WTC11 (cell line): ENCODE measurements at regions not wholly inside any gene's neighbourhood (a gene's known extent, or its start where the extent isn't known, plus 50 kb on each side); places are given as distances from the start of the nearest gene placed in this dataset.

Experiments used
- ATAC-seq: fragments of 200-7000 bp; cut with Tn5 transposase; 2 replicates; pipeline ENCODE4 v1.10.0; 2021; ENCODE audit warnings: mild to moderate bottlenecking, moderate library complexity
- CTCF ChIA-PET: fragments of 300-600 bp; sonication (Branson Sonifier 250); formaldehyde crosslinking; loops from one replicate; lab custom pipeline; 2021; ENCODE audit warnings: antibody characterized with exemption; lab: Charles Lee
- POLR2A ChIA-PET: fragments of 350-600 bp; sonication (Branson Sonifier 250); formaldehyde crosslinking; loops from one replicate; lab custom pipeline; 2021; ENCODE audit warnings: antibody characterized with exemption; lab: Charles Lee
- DNase-seq: peaks from one replicate; pipeline ENCODE4 v3.0.0; 2021; ENCODE audit warnings: low spot score
- H3K27ac Mint-ChIP-seq: 2 replicates; pipeline ENCODE4 v1.8.0; 2021; ENCODE audit warnings: mixed read lengths
- H3K27me3 Mint-ChIP-seq: 2 replicates; pipeline ENCODE4 v1.8.0; 2021; ENCODE audit warnings: low read depth, mild to moderate bottlenecking, moderate library complexity, mixed read lengths
- H3K36me3 Mint-ChIP-seq: 2 replicates; pipeline ENCODE4 v1.8.0; 2021; ENCODE audit warnings: mixed read lengths
- H3K4me1 Mint-ChIP-seq: 2 replicates; pipeline ENCODE4 v1.8.0; 2022; ENCODE audit warnings: mixed read lengths
- H3K4me3 Mint-ChIP-seq: 2 replicates; pipeline ENCODE4 v1.8.0; 2021; ENCODE audit warnings: mild to moderate bottlenecking, moderate library complexity, mixed read lengths
- H3K9me3 Mint-ChIP-seq: 2 replicates; pipeline ENCODE4 v1.8.0; 2021; ENCODE audit warnings: mixed read lengths
- AFF4 ChIP-seq: sonication (generic); formaldehyde crosslinking; IDR thresholded peaks from 2 replicates; pipeline ENCODE4 v1.8.1; 2023; ENCODE audit warnings: mild to moderate bottlenecking, missing genetic modification reagents, borderline replicate concordance
- AR ChIP-seq: fragments of 250-450 bp; sonication (Bioruptor Pico); IDR thresholded peaks from 2 replicates; pipeline ENCODE4 v1.9.0; 2021; ENCODE audit warnings: mild to moderate bottlenecking
- E2F5 ChIP-seq: sonication (generic); formaldehyde crosslinking; IDR thresholded peaks from 2 replicates; pipeline ENCODE4 v1.8.1; 2022; ENCODE audit warnings: mild to moderate bottlenecking, moderate library complexity, missing genetic modification reagents
- ELF4 ChIP-seq: sonication (generic); formaldehyde crosslinking; IDR thresholded peaks from 2 replicates; pipeline ENCODE4 v1.8.1; 2022; ENCODE audit warnings: low read depth, mild to moderate bottlenecking, moderate library complexity, missing genetic modification reagents
- FOXK1 ChIP-seq: sonication (generic); formaldehyde crosslinking; IDR thresholded peaks from 2 replicates; pipeline ENCODE4 v1.8.0; 2022; ENCODE audit warnings: mild to moderate bottlenecking, moderate library complexity, missing genetic modification reagents
- HMGXB4 ChIP-seq: sonication (generic); formaldehyde crosslinking; IDR thresholded peaks from 2 replicates; pipeline ENCODE4 v1.8.1; 2023; ENCODE audit warnings: mild to moderate bottlenecking, moderate library complexity, missing genetic modification reagents
- JUN ChIP-seq: sonication (generic); formaldehyde crosslinking; IDR thresholded peaks from 2 replicates; pipeline ENCODE4 v1.8.0; 2023; ENCODE audit warnings: mild to moderate bottlenecking, missing genetic modification reagents
- NR1H2 ChIP-seq: sonication (generic); formaldehyde crosslinking; IDR thresholded peaks from 2 replicates; pipeline ENCODE4 v1.9.0; 2021; ENCODE audit warnings: mild to moderate bottlenecking, moderate library complexity, missing genetic modification reagents
- OVOL2 ChIP-seq: fragments of 250-450 bp; sonication (Bioruptor Pico); IDR thresholded peaks from 2 replicates; pipeline ENCODE4 v1.9.0; 2021; ENCODE audit warnings: mild to moderate bottlenecking, borderline replicate concordance
- PRRX2 ChIP-seq: fragments of 250-450 bp; sonication (Bioruptor Pico); IDR thresholded peaks from 2 replicates; pipeline ENCODE4 v1.8.0; 2021; ENCODE audit warnings: mild to moderate bottlenecking
- SP1 ChIP-seq: sonication (generic); formaldehyde crosslinking; conservative IDR thresholded peaks from 2 replicates; pipeline ENCODE4 v1.8.1; 2022; ENCODE audit warnings: missing genetic modification reagents
- TP53 ChIP-seq: sonication (generic); formaldehyde crosslinking; IDR thresholded peaks from 2 replicates; pipeline ENCODE4 v1.8.1; 2023; ENCODE audit warnings: mild to moderate bottlenecking, missing genetic modification reagents
- ZBTB21 ChIP-seq: sonication (generic); formaldehyde crosslinking; IDR thresholded peaks from 2 replicates; pipeline ENCODE4 v1.8.1; 2023; ENCODE audit warnings: mild to moderate bottlenecking, missing genetic modification reagents, borderline replicate concordance
- ZNF416 ChIP-seq: fragments of 250-450 bp; sonication (Bioruptor Pico); IDR thresholded peaks from 2 replicates; pipeline ENCODE4 v1.9.0; 2021; ENCODE audit warnings: mild to moderate bottlenecking, inconsistent platforms
- ZNF532 ChIP-seq: fragments of 250-450 bp; sonication (Bioruptor Pico); IDR thresholded peaks from 2 replicates; pipeline ENCODE4 v1.9.0; 2021; ENCODE audit warnings: mild to moderate bottlenecking, borderline replicate concordance

- TF ChIP-seq AFF4, result no peak
- TF ChIP-seq ZBTB21 (CRISPR knock-in tag), result no peak
- no peak for TF ChIP-seq ELF4
- TF ChIP-seq AR (CRISPR knock-in tag), result no peak
- no peak for TF ChIP-seq JUN
- TF ChIP-seq E2F5 (CRISPR knock-in tag), result no peak
- no peak for TF ChIP-seq PRRX2
- TF ChIP-seq TP53 (CRISPR knock-in tag), result no peak
- no peak for TF ChIP-seq ZNF416 (CRISPR knock-in tag)
Measured at GRCh38 chr3:25885544-25885943, 95.7 kb downstream of the OXSM start (continued).

GRCh38 chr3:25887907-25888306 is 98.0 kb downstream of the OXSM start:
- ChIA-PET CTCF (interaction anchor here (0.6 to 2.8 kb wide), 2 partner anchors 31 to 247 kb away, joined by 3 to 12 read pairs; no protein-coding TSS in a partner anchor), POLR2A (no interaction called here)
- Mint-ChIP-seq H3K4me1 (peaks cover 19% of the 10 kb centered on the region), H3K9me3 (peaks cover 4% of the 10 kb centered on the region; the same call in 1 of the 2 replicates), H3K27ac (no peak overlapping the region), H3K27me3 (no peaks in the 10 kb centered on the region), H3K4me3 (no peak overlapping the region), H3K36me3 (no peaks in the 10 kb centered on the region)
- no peak for DNase-seq
- no peak for ATAC-seq
- TF ChIP-seq AFF4 (no peak), SP1 (CRISPR knock-in tag) (no peak), AR (CRISPR knock-in tag) (no peak), TP53 (CRISPR knock-in tag) (no peak), OVOL2 (CRISPR knock-in tag) (no peak), HMGXB4 (CRISPR knock-in tag) (no peak), ZNF532 (CRISPR knock-in tag) (no peak), NR1H2 (CRISPR knock-in tag) (no peak), FOXK1 (CRISPR knock-in tag) (no peak)
